Ammon's horn (tissue), 1 donor: ENCODE measurements at regions not wholly inside any gene's neighbourhood (a gene's known extent, or its start where the extent isn't known, plus 50 kb on each side); places are given as distances from the start of the nearest gene placed in this dataset.
"Not testable (repeated sequence)": the region's sequence is repeated elsewhere in the genome, so short reads cannot be mapped to it uniquely, and the experiment has no call there.

Source experiments
- DNase-seq: peaks from one replicate; pipeline ENCODE4 v3.0.0-alpha.2; 2016; ENCODE audit warnings: low spot score

GRCh38 chr9:22992780-22993179, 546.2 kb downstream of the DMRTA1 start:
- no peak for DNase-seq

GRCh38 chr9:22997923-22998322, 551.3 kb downstream of the DMRTA1 start:
- no peak for DNase-seq

GRCh38 chr9:23005156-23005555, 558.5 kb downstream of the DMRTA1 start:
- DNase-seq, result peak; percentile 69

- no peak for DNase-seq
These were observed 559.5 kb downstream of the DMRTA1 start for GRCh38 chr9:23006127-23006526.

- no peak for DNase-seq
These were observed 565.0 kb downstream of the DMRTA1 start for GRCh38 chr9:23011669-23012068.

GRCh38 chr9:23015557-23015956, 568.9 kb downstream of the DMRTA1 start:
- DNase-seq, result no peak

- no peak for DNase-seq
These were observed 589.8 kb downstream of the DMRTA1 start for GRCh38 chr9:23036416-23036815.

- DNase-seq, result no peak
These were observed 592.8 kb downstream of the DMRTA1 start for GRCh38 chr9:23039402-23039801.

GRCh38 chr9:23041466-23041865, 594.8 kb downstream of the DMRTA1 start:
- DNase-seq, result no peak

- DNase-seq, result no peak
These were observed 597.9 kb downstream of the DMRTA1 start for GRCh38 chr9:23044549-23044948.

GRCh38 chr9:23046026-23046425, 599.4 kb downstream of the DMRTA1 start:
- not testable (repeated sequence) for DNase-seq

GRCh38 chr9:23050548-23050947, 603.9 kb downstream of the DMRTA1 start:
- no peak for DNase-seq

GRCh38 chr9:23073136-23073535, 626.5 kb downstream of the DMRTA1 start:
- DNase-seq, result no peak

- DNase-seq, result no peak
These were observed 633.2 kb downstream of the DMRTA1 start for GRCh38 chr9:23079798-23080197.

GRCh38 chr9:23081377-23081776, 634.8 kb downstream of the DMRTA1 start:
- DNase-seq, result no peak

GRCh38 chr9:23088932-23089364, 642.3 kb downstream of the DMRTA1 start:
- DNase-seq, result no peak

GRCh38 chr9:23117616-23118015, 671.0 kb downstream of the DMRTA1 start:
- no peak for DNase-seq

GRCh38 chr9:23120630-23121029, 674.0 kb downstream of the DMRTA1 start:
- no peak for DNase-seq

GRCh38 chr9:23123048-23123632, 676.5 kb downstream of the DMRTA1 start:
- DNase-seq, result peak; percentile 66

GRCh38 chr9:23145467-23145866, 680.6 kb downstream of the ELAVL2 start:
- no peak for DNase-seq

- DNase-seq, result no peak
These were observed 673.0 kb downstream of the ELAVL2 start for GRCh38 chr9:23153058-23153457.

GRCh38 chr9:23160491-23160890, 665.5 kb downstream of the ELAVL2 start:
- DNase-seq, result no peak

- DNase-seq, result no peak
These were observed 665.0 kb downstream of the ELAVL2 start for GRCh38 chr9:23160952-23161469.

GRCh38 chr9:23162789-23163188, 663.3 kb downstream of the ELAVL2 start:
- no peak for DNase-seq
